ENCODE measurements at regions not wholly inside any gene's neighbourhood (a gene's known extent, or its start where the extent isn't known, plus 50 kb on each side); places are given as distances from the start of the nearest gene placed in this dataset.

DNA sequence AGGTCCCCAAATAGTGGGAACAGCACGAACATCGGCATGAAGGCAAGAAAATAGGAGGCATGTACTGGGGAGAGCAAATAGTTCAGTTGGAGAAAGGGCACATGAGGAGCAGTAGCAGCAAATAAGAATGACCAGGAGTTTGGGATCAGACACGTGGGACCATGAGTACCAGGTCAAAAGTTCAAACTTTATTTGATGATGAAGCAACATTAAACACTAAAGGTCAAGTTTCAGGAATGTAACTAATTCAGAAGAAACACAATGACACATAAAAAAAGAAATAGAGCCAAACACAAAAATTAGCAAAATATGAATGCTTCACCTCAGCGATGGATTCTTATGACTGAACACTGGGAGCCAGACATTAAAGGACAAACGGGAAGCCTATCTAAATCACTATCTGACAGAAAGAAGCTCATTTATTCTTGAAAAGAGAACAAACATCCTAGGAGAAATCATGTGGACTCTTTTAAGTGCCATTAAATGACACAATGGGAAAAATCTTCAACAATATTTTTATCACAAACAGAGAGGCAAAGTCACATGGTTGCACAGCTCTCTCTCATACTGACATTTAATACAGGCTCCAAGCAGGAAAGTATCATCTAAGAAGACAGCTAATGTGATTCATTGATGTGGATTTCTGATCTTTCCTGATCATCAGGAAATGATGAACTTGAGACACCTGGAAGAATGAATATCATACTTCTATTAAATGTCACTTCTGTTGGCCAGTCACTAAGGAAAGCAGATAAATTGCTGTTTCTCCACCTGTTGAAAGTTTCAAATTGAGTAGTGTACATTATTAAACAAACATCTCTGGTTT, 216.9 kb upstream of the THBS1 start (continued):
- TF ChIP-seq ZBTB20 (CRISPR knock-in tag; IDR thresholded peaks at IDR 0.05; ENCODE audit: borderline replicate concordance, low read depth) (0 out of 2 replicates have a peak, but pooled peaks have one; percentile 14), NFIC (IDR thresholded peaks at IDR 0.05; ENCODE audit: low read length) (peak; percentile 66), AHDC1 (CRISPR knock-in tag; IDR thresholded peaks at IDR 0.05; ENCODE audit: borderline replicate concordance) (peak; percentile 82), RNF2 (conservative IDR thresholded peaks at IDR 0.05; ENCODE audit: low read depth) (no peak), ZMYM3 (CRISPR knock-in tag; IDR thresholded peaks at IDR 0.05) (0 out of 2 replicates have a peak, but pooled peaks have one; percentile 37), ZBTB39 (CRISPR knock-in tag; IDR thresholded peaks at IDR 0.05) (peak; percentile 89; the same call in 1 of the 2 replicates), ZNF780A (CRISPR knock-in tag; IDR thresholded peaks at IDR 0.05) (no peak), PPARG (CRISPR knock-in tag; conservative IDR thresholded peaks at IDR 0.05) (peak; percentile 75; the same call in 1 of the 2 replicates), KAT2B (IDR thresholded peaks at IDR 0.05; ENCODE audit: borderline replicate concordance, low read depth, low read length) (no peak), PBX2 (CRISPR knock-in tag; IDR thresholded peaks at IDR 0.05) (no peak), MYC (CRISPR knock-in tag; IDR thresholded peaks at IDR 0.05; ENCODE audit: borderline replicate concordance) (no peak; the same call in 1 of the 2 replicates), NR2F1 (CRISPR knock-in tag; IDR thresholded peaks at IDR 0.05) (peak; percentile 86 to 96), SMYD3 (CRISPR knock-in tag; IDR thresholded peaks at IDR 0.05) (0 out of 2 replicates have a peak, but pooled peaks have one; percentile 34), BHLHE40 (IDR thresholded peaks at IDR 0.05; ENCODE audit: low read length) (peak; percentile 64; the same call in 1 of the 2 replicates)
- TF ChIP-seq, protein P1, sequence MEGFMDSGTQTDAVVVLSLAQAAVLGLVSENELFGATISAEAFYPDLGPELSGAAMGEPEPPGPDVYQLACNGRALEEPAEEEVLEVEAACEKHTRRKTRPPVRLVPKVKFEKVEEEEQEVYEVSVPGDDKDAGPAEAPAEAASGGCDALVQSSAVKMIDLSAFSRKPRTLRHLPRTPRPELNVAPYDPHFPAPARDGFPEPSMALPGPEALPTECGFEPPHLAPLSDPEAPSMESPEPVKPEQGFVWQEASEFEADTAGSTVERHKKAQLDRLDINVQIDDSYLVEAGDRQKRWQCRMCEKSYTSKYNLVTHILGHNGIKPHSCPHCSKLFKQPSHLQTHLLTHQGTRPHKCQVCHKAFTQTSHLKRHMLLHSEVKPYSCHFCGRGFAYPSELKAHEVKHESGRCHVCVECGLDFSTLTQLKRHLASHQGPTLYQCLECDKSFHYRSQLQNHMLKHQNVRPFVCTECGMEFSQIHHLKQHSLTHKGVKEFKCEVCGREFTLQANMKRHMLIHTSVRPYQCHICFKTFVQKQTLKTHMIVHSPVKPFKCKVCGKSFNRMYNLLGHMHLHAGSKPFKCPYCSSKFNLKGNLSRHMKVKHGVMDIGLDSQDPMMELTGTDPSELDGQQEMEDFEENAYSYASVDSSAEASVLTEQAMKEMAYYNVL (CRISPR knock-in tag; IDR thresholded peaks at IDR 0.05; ENCODE audit: borderline replicate concordance), result peak; percentile 33; the same call in 1 of the 2 replicates
- TF ChIP-seq, protein P2, sequence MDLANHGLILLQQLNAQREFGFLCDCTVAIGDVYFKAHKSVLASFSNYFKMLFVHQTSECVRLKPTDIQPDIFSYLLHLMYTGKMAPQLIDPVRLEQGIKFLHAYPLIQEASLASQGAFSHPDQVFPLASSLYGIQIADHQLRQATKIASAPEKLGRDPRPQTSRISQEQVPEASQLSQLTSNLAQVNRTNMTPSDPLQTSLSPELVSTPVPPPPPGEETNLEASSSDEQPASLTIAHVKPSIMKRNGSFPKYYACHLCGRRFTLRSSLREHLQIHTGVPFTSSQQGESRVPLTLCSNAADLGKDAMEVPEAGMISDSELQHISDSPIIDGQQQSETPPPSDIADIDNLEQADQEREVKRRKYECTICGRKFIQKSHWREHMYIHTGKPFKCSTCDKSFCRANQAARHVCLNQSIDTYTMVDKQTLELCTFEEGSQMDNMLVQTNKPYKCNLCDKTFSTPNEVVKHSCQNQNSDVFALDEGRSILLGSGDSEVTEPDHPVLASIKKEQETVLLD (CRISPR knock-in tag; IDR thresholded peaks at IDR 0.05; ENCODE audit: low read depth), result no peak
